NB4 (cell line): ENCODE measurements at regions not wholly inside any gene's neighbourhood (a gene's known extent, or its start where the extent isn't known, plus 50 kb on each side); places are given as distances from the start of the nearest gene placed in this dataset.
"Not testable (repeated sequence)": the region's sequence is repeated elsewhere in the genome, so short reads cannot be mapped to it uniquely, and the experiment has no call there.

Source experiments
- DNase-seq: peaks from one replicate; pipeline ENCODE4 v3.0.0; 2010; ENCODE audit warnings: low read depth
- H3K4me3 ChIP-seq: one replicate; pipeline ENCODE4 v1.5.1; 2011; ENCODE audit warnings: mild to moderate bottlenecking, low read depth, low read length, moderate library complexity
- MYC ChIP-seq: IDR thresholded peaks from 2 replicates; pipeline ENCODE4 v1.6.1; 2011; ENCODE audit warnings: low read depth, low read length
- POLR2A ChIP-seq: IDR thresholded peaks from 2 replicates; pipeline ENCODE4 v1.6.1; 2011; ENCODE audit warnings: mild to moderate bottlenecking; ENCODE audit not compliant: insufficient read length; ENCODE audit errors: extremely low read depth
- TF ChIP-seq, protein P1 (sequence below): IDR thresholded peaks from 2 replicates; pipeline ENCODE4 v1.6.1; 2011; ENCODE audit warnings: low read depth, low read length
- TF ChIP-seq, protein P2 (sequence below): IDR thresholded peaks from one replicate; pipeline ENCODE4 v1.5.1; 2012; ENCODE audit warnings: low read depth, low read length

DNA sequence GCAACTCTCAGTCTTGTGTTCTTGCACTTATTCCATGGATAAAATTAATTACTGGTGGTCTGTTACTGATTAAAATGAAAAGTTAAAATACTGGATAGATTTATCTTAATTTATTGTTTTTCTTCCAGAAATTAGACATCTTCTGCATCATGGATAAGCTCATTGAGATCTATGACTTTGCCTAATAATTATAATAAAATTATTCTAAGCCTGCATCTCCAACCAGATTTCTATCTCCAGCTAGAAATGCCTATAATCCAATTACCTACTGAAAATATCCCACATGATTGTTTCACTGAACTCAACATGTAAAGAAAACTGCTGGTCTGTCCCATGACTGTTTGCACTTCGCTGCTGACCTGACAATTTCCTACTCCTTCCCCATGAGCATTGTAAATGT is 88.3 kb upstream of the ACBD5 start:
- no peak for DNase-seq
- TF ChIP-seq POLR2A (no peak), MYC (no peak)
- H3K4me3 ChIP-seq = no peak overlapping the region

DNA sequence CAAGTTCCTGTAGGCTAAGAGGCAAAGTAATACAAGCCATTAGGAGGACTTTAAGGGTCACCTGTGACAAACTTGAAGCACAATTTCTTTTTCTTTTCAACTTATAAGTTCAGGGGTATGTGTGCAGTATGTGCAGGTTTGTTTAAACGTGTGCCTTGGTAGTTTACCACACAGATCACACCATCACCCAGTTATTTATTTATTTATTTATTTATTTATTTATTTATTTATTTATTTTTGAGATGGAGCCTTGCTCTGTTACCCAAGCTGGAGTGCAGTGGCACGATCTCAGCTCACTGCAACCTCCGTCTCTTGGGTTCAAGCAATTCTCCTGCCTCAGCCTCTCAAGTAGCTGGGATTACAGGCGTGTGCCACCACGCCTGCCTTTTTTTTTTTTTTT is 86.2 kb upstream of the ACBD5 start:
- DNase-seq, H3K4me3 ChIP-seq: not testable (repeated sequence)

DNA sequence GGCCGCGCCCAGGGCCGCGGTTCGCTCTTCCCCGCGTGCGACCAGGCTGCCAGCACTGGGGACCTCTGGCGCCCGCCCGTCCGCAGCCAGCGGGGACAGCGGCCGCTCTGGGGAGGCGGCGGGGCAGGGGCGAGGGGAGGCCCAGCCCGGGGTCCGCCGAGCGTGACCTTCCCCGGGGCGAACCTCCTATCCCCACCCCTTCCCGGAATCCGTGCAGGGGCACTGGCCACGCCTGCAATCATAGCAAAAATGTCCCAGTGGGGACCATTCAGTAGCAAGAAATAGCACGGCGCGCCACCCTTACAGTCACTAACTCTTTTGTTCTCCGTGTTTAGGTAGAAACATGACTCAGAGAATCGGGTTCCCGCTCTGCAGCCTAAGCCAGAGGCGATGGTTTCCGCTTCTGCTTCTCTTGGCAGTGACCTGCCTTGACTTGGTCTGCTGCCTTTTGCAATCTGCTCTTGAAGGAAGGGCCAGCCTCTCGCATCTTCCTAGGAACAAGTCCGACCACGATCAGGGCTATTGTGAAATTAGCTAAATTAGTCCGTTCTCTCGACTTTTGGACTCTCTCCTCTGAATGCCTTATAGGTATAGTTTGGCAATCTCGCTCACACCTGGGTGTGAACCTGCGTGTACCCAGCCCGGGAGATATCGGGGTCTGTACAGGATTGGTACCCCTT is 79.3 kb upstream of the ACBD5 start:
- TF ChIP-seq, protein P1, sequence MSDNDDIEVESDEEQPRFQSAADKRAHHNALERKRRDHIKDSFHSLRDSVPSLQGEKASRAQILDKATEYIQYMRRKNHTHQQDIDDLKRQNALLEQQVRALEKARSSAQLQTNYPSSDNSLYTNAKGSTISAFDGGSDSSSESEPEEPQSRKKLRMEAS = peak; percentile 5; the same call in 1 of the 2 replicates
- TF ChIP-seq, protein P2, sequence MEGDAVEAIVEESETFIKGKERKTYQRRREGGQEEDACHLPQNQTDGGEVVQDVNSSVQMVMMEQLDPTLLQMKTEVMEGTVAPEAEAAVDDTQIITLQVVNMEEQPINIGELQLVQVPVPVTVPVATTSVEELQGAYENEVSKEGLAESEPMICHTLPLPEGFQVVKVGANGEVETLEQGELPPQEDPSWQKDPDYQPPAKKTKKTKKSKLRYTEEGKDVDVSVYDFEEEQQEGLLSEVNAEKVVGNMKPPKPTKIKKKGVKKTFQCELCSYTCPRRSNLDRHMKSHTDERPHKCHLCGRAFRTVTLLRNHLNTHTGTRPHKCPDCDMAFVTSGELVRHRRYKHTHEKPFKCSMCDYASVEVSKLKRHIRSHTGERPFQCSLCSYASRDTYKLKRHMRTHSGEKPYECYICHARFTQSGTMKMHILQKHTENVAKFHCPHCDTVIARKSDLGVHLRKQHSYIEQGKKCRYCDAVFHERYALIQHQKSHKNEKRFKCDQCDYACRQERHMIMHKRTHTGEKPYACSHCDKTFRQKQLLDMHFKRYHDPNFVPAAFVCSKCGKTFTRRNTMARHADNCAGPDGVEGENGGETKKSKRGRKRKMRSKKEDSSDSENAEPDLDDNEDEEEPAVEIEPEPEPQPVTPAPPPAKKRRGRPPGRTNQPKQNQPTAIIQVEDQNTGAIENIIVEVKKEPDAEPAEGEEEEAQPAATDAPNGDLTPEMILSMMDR = no peak
- peak; percentile 87 for DNase-seq
- H3K4me3 ChIP-seq = peak overlapping the region; percentile 32

DNA sequence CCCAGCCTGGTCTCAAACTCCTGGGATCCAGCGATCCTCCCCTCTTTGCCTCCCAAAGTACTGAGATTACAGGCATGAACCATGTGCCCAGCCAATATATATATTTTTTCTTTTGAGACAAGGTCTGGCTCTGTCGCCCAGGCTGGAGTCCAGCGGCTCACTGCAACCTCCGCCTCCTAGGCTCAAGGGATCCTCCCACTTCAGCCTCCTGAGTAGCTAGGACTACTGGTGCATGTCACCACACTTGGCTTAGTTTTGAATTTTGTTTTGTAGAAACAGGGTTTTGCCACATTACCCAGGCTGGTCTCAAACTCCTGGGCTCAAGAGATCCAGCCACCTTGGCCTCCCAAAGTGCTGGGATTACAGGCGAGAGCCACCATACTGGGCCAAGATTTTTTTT is 78.5 kb upstream of the ACBD5 start:
- peak overlapping the region; percentile 32 for H3K4me3 ChIP-seq
- DNase-seq = not testable (repeated sequence)

DNA sequence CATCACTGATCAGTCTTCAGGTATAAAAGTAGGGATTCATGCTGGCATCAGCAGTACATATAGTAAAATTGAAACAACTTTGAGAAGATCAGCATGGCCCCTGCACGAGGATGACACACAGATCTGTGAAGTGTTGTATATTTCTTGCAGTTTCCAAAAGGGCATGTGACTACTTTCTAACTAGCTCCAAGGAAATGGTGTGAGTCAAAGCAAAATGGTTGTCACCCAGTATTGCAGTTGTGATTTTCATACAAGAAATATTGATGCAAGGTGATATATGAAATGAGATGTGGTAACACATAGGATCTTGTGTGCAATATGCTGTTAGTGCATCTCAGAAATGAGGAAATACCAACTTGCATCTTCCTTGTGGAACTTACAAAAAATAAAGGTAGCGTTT is 74.5 kb upstream of the ACBD5 start:
- not testable (repeated sequence) for DNase-seq, H3K4me3 ChIP-seq

DNA sequence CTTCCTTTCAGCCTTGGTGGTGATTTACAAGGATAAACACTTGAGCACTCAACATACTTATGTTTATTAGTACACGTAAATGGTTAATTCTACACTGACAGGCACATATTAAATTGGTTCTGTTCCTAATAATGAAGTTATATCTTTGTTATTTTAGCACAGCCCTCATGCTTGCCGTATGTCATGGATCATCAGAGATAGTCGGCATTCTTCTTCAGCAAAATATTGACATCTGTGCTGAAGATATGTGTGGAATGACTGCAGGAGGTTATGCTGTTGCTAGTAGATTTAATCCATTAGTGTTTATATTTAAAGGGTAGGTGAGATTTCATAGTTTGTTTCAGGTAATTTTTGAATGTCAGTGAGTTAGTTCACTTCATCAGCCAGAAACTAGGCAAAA is 73.0 kb upstream of the ACBD5 start:
- DNase-seq = not testable (repeated sequence)

DNA sequence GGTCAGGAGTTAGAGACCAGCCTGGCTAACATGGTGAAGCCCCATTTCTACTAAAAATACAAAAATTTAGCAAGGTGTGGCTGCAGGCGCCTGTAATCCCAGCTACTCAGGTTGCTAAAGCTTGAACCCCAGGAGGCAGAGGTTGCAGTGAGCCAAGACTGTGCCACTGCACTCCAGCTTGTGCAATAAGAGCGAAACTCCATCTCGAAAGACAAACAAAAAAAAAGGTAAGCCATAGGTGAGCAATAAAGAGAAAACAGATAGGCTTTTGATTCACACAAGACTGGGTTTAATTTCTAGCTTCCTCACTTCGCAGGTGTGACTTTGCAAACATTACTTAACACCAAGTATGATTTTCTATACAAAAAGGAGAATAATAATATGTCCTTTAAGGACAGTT is 72.3 kb upstream of the ACBD5 start:
- no peak overlapping the region for H3K4me3 ChIP-seq
- no peak for TF ChIP-seq POLR2A
- TF ChIP-seq MYC = no peak
- TF ChIP-seq, protein P2 = no peak
- TF ChIP-seq, protein P1 = no peak
- DNase-seq = no peak

More for the DNA sequence above, 73.0 kb upstream of the ACBD5 start:
- H3K4me3 ChIP-seq = not testable (repeated sequence)

DNA sequence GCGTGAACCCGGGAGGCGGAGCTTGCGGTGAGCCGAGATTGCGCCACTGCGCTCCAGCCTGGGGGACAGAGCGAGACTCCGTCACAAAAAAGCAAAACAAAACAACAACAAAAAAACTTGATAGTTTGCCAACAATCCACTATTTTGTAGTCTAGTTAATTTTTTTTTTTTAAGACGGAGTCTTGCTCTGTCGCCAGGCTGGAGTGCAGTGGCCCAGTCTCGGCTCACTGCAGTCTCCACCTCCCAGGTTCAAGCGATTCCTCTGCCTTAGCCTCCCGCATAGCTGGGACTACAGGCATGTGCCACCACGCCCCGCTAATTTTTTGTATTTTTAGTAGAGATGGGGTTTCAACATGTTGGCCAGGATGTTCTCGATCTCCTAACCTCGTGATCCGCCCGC is 71.2 kb upstream of the ACBD5 start:
- not testable (repeated sequence) for DNase-seq, H3K4me3 ChIP-seq

DNA sequence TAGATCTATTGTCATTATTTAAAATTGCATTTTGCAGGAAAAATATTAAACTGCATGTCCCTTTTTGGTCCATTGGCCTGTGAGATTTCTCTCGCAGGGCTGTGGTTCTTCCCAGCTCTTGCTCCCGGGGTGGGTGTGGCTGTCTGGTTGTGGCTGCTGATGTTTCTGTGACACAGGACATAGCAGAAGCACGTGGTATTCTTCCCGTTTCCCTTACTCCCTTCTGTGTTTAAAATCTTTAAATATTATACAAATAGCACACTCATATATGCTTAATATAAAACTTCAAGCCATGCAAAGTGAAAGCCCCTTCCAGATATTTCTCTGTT is 57.9 kb upstream of the ACBD5 start:
- DNase-seq = peak; percentile 9
- H3K4me3 ChIP-seq = not testable (repeated sequence)

DNA sequence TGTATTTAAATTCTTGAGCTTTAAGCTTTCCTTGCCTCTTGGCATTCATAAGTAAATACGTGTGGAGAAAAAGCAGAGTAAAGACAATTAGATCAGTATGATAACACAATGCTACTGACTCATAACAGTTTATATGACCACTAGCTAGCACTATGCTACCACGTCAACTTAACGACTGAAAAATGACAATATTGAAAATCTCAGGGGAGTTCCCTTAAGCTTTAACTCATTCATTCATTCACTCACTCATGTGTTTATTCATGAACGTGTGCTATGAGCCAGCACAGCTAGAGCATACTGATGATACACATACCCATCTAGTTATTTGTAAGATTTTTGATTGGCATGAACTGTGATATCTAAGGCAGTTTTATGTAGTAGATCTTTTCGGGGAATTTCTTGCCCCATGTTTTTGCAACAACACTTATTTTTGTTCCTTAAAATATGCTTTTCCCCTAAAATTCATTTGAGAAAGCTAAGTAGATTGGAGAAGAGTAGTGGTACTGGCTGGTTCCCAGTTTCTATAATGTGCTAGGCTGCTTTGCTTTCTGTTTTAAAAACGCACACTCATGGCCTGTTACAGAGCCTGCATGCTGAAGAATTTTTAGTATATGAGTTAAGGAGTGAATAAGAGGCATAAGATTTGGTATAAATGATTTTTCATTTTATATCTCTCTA is 57.4 kb upstream of the ACBD5 start:
- TF ChIP-seq, protein P1 = no peak
- TF ChIP-seq MYC = no peak
- peak; percentile 14 for DNase-seq
- no peak overlapping the region for H3K4me3 ChIP-seq

DNA sequence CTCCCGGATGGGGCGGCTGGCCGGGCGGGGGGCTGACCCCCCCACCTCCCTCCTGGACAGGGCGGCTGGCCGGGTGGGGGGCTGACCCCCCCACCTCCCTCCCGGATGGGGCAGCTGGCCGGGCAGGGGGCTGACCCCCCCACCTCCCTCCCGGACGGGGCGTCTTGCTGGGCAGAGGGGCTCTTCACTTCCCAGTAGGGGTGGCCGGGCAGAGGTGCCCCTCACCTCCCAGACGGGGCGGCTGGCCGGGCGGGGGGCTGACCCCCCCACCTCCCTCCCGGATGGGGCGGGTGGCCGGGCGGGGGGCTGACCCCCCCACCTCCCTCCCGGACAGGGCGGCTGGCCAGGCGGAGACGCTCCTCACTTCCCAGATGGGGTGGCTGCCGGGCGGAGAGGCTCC is 55.7 kb upstream of the ACBD5 start:
- not testable (repeated sequence) for H3K4me3 ChIP-seq, DNase-seq

DNA sequence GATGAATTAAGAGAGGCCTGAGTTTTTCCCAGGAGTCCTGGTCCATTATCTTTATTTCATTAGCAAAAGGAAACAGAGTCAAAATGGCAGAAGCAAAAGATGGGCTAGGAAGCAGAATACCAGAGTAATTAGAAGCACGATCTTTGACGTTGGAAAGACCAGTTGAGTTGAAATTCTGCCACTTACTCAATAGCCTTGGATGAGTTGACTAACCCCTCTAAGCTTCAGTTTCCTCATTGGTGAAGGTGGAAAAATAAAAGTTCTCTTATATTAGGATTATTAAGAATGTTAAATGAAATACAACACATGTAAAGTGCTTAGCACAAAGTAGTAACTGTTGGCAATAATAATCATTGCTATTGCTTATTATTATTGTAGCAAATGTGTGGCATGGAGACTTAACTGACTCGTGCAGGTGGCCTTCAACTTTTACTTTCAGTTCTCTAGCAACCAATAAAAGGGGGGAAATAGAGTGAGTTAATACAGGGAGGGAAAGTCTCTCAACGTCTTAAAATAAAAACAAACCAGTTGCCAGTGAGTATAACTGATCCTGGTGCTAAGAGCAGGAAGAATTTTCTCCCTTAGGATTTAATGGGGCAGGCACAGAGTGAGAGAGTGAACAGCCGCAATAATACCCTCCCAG is 50.8 kb upstream of the ACBD5 start:
- peak overlapping the region; percentile 7 for H3K4me3 ChIP-seq
- peak; percentile 10 for DNase-seq
